Thymus (tissue), 11 donors: ENCODE measurements at regions not wholly inside any gene's neighbourhood (a gene's known extent, or its start where the extent isn't known, plus 50 kb on each side); places are given as distances from the start of the nearest gene placed in this dataset.

Source experiments
- DNase-seq, 9 donors: peaks; one replicate each; pipeline ENCODE4 v3.0.0-alpha.2; 2013; ENCODE audit warnings: low spot score in 9 of 9, low read depth in 6 of 9, missing footprints in 1 of 9
- H3K27ac ChIP-seq, 2 donors: one replicate each; pipeline ENCODE4 v1.5.1; 2013; ENCODE audit warnings: control low read depth in 1 of 2, low read depth in 1 of 2, low read length in 1 of 2, mild to moderate bottlenecking in 1 of 2, moderate library complexity in 1 of 2
- H3K27me3 ChIP-seq, 2 donors: one replicate each; pipeline ENCODE4 v1.5.1; 2013; ENCODE audit warnings: low read length in 1 of 2; ENCODE audit not compliant: control insufficient read depth in 2 of 2, insufficient read depth in 1 of 2
- H3K36me3 ChIP-seq, 2 donors: one replicate each; pipeline ENCODE4 v1.5.1; 2013; ENCODE audit warnings: low read length in 1 of 2, mild to moderate bottlenecking in 1 of 2, moderate library complexity in 1 of 2; ENCODE audit not compliant: control insufficient read depth in 2 of 2, insufficient read depth in 2 of 2
- H3K4me1 ChIP-seq, 2 donors: one replicate each; pipeline ENCODE4 v1.5.1; 2013; ENCODE audit warnings: low read length in 2 of 2; ENCODE audit not compliant: control insufficient read depth in 2 of 2, insufficient read depth in 2 of 2
- H3K4me3 ChIP-seq, 2 donors: one replicate each; pipeline ENCODE4 v1.5.1; 2013; ENCODE audit warnings: low read length in 2 of 2, control low read depth in 1 of 2, mild to moderate bottlenecking in 1 of 2
- H3K9me3 ChIP-seq, 2 donors: one replicate each; pipeline ENCODE4 v1.5.1; 2013; ENCODE audit warnings: low read length in 1 of 2, mild to moderate bottlenecking in 1 of 2; ENCODE audit not compliant: control insufficient read depth in 2 of 2, insufficient read depth in 1 of 2
- WGBS: extraction: QIAGEN DNeasy Blood & Tissue Kit; methylation state at CpG from one replicate; pipeline ENCODE4 v1.1.7; 2013; 5-methylcytosine and 5-hydroxymethylcytosine counted together
- donor health status: healthy.

GRCh38 chr1:191572479-191572878, 585.8 kb upstream of the RGS18 start:
- Histone ChIP-seq H3K4me1 (no peaks in the 10 kb centered on the region), H3K4me3 (no peak overlapping the region), H3K27ac (no peak overlapping the region), H3K9me3 (no peaks in the 10 kb centered on the region), H3K27me3 (no peaks in the 10 kb centered on the region), H3K36me3 (no peaks in the 10 kb centered on the region)
- no peak for DNase-seq

- DNase-seq = no peak
- H3K36me3 ChIP-seq = no peaks in the 10 kb centered on the region
- WGBS = 96% methylated on average over 3 of the region's 3 CpGs
Observed at GRCh38 chr1:191575180-191575579, 583.1 kb upstream of the RGS18 start.

GRCh38 chr1:191575746-191576145, 582.5 kb upstream of the RGS18 start:
- 92% methylated on average over 3 of the region's 3 CpGs for WGBS

More at GRCh38 chr1:191575180-191575579, 583.1 kb upstream of the RGS18 start:
- Histone ChIP-seq H3K4me1 (no peaks in the 10 kb centered on the region), H3K27me3 (no peaks in the 10 kb centered on the region), H3K9me3 (no peaks in the 10 kb centered on the region), H3K4me3 (no peak overlapping the region), H3K27ac (no peak overlapping the region)

GRCh38 chr1:191577213-191577612, 581.0 kb upstream of the RGS18 start:
- no peak overlapping the region for H3K4me3 ChIP-seq
- DNase-seq = no peak
- 82% methylated on average over 4 of the region's 4 CpGs for WGBS

More at GRCh38 chr1:191575746-191576145, 582.5 kb upstream of the RGS18 start:
- Histone ChIP-seq H3K4me1 (no peaks in the 10 kb centered on the region), H3K27ac (no peak overlapping the region), H3K4me3 (no peak overlapping the region), H3K27me3 (no peaks in the 10 kb centered on the region), H3K9me3 (no peaks in the 10 kb centered on the region), H3K36me3 (no peaks in the 10 kb centered on the region)
- DNase-seq = no peak

GRCh38 chr1:191578281-191578680, 580.0 kb upstream of the RGS18 start:
- no peak overlapping the region for H3K4me3 ChIP-seq
- no peaks in the 10 kb centered on the region for H3K36me3 ChIP-seq
- 92% methylated on average over 1 of the region's 1 CpG for WGBS
- no peaks in the 10 kb centered on the region for H3K4me1 ChIP-seq
- no peaks in the 10 kb centered on the region for H3K27me3 ChIP-seq
- H3K9me3 ChIP-seq = no peaks in the 10 kb centered on the region
- no peak for DNase-seq
- no peak overlapping the region for H3K27ac ChIP-seq

More at GRCh38 chr1:191577213-191577612, 581.0 kb upstream of the RGS18 start:
- Histone ChIP-seq H3K4me1 (no peaks in the 10 kb centered on the region), H3K36me3 (no peaks in the 10 kb centered on the region), H3K9me3 (no peaks in the 10 kb centered on the region), H3K27me3 (no peaks in the 10 kb centered on the region), H3K27ac (no peak overlapping the region)

- H3K27ac ChIP-seq = no peak overlapping the region
- DNase-seq = no peak
- 93% methylated on average over 4 of the region's 4 CpGs for WGBS
- H3K27me3 ChIP-seq = no peaks in the 10 kb centered on the region
- no peaks in the 10 kb centered on the region for H3K36me3 ChIP-seq
- H3K4me3 ChIP-seq = no peak overlapping the region
- H3K4me1 ChIP-seq = no peaks in the 10 kb centered on the region
- no peaks in the 10 kb centered on the region for H3K9me3 ChIP-seq
Observed at GRCh38 chr1:191579019-191579418, 579.2 kb upstream of the RGS18 start.

- H3K36me3 ChIP-seq = no peaks in the 10 kb centered on the region
- no peaks in the 10 kb centered on the region for H3K27me3 ChIP-seq
- H3K27ac ChIP-seq = no peak overlapping the region
- 46% methylated on average over 1 of the region's 1 CpG for WGBS
- H3K9me3 ChIP-seq = no peaks in the 10 kb centered on the region
- no peak overlapping the region for H3K4me3 ChIP-seq
- H3K4me1 ChIP-seq = no peaks in the 10 kb centered on the region
- no peak for DNase-seq
Observed at GRCh38 chr1:191582169-191582568, 576.1 kb upstream of the RGS18 start.

- DNase-seq = no peak
- Histone ChIP-seq H3K4me3 (no peak overlapping the region), H3K36me3 (no peaks in the 10 kb centered on the region), H3K4me1 (no peaks in the 10 kb centered on the region), H3K27me3 (no peaks in the 10 kb centered on the region), H3K9me3 (no peaks in the 10 kb centered on the region), H3K27ac (no peak overlapping the region)
- 83% methylated on average over 2 of the region's 2 CpGs for WGBS
Observed at GRCh38 chr1:191585095-191585494, 573.2 kb upstream of the RGS18 start.

GRCh38 chr1:191588905-191589304, 569.4 kb upstream of the RGS18 start:
- 95% methylated on average over 1 of the region's 1 CpG for WGBS
- no peaks in the 10 kb centered on the region for H3K36me3 ChIP-seq
- no peak overlapping the region for H3K27ac ChIP-seq
- no peaks in the 10 kb centered on the region for H3K4me1 ChIP-seq
- DNase-seq = no peak
- H3K4me3 ChIP-seq = no peak overlapping the region
- H3K9me3 ChIP-seq = no peaks in the 10 kb centered on the region
- H3K27me3 ChIP-seq = no peaks in the 10 kb centered on the region

- no peak overlapping the region for H3K4me3 ChIP-seq
- no peaks in the 10 kb centered on the region for H3K36me3 ChIP-seq
- no peak overlapping the region for H3K27ac ChIP-seq
- H3K4me1 ChIP-seq = no peaks in the 10 kb centered on the region
- 95% methylated on average over 4 of the region's 4 CpGs for WGBS
- no peak for DNase-seq
- no peaks in the 10 kb centered on the region for H3K9me3 ChIP-seq
- H3K27me3 ChIP-seq = no peaks in the 10 kb centered on the region
Observed at GRCh38 chr1:191589536-191589935, 568.7 kb upstream of the RGS18 start.
